Amniotic epithelial cell (primary cell): ENCODE measurements at regions not wholly inside any gene's neighbourhood (a gene's known extent, or its start where the extent isn't known, plus 50 kb on each side); places are given as distances from the start of the nearest gene placed in this dataset.
"Not testable (repeated sequence)": the region's sequence is repeated elsewhere in the genome, so short reads cannot be mapped to it uniquely, and the experiment has no call there.

Experiments
- DNase-seq: peaks from one replicate; pipeline ENCODE4 v3.0.0-alpha.2; 2010; ENCODE audit warnings: low read depth

- DNase-seq: no peak
These were observed 219.1 kb downstream of the SEC23IP start for GRCh38 chr10:120111628-120112027.

- DNase-seq: no peak
These were observed 220.3 kb downstream of the SEC23IP start for GRCh38 chr10:120112809-120113208.

- no peak for DNase-seq
These were observed 223.4 kb downstream of the SEC23IP start for GRCh38 chr10:120115959-120116358.

GRCh38 chr10:120121768-120122167 lies 229.2 kb downstream of the SEC23IP start:
- no peak for DNase-seq

- DNase-seq: peak; percentile 13
These were observed 238.7 kb downstream of the SEC23IP start for GRCh38 chr10:120131183-120131582.

GRCh38 chr10:120132811-120133210 lies 240.3 kb downstream of the SEC23IP start:
- no peak for DNase-seq

GRCh38 chr10:120138689-120139088 lies 246.2 kb downstream of the SEC23IP start:
- no peak for DNase-seq

- no peak for DNase-seq
These were observed 252.6 kb downstream of the SEC23IP start for GRCh38 chr10:120145107-120145506.

- no peak for DNase-seq
These were observed 264.2 kb downstream of the SEC23IP start for GRCh38 chr10:120156614-120157274.

GRCh38 chr10:120161111-120161510 lies 268.6 kb downstream of the SEC23IP start:
- no peak for DNase-seq

GRCh38 chr10:120162471-120162870 lies 269.9 kb downstream of the SEC23IP start:
- no peak for DNase-seq

- DNase-seq: peak; percentile 6
These were observed 279.8 kb downstream of the SEC23IP start for GRCh38 chr10:120172356-120172755.

GRCh38 chr10:120174491-120174890 lies 282.0 kb downstream of the SEC23IP start:
- DNase-seq: no peak

- no peak for DNase-seq
These were observed 279.7 kb upstream of the PLPP4 start for GRCh38 chr10:120177330-120177729.

GRCh38 chr10:120180160-120180559 lies 276.9 kb upstream of the PLPP4 start:
- DNase-seq: no peak

- DNase-seq: no peak
These were observed 275.9 kb upstream of the PLPP4 start for GRCh38 chr10:120181154-120181553.

- DNase-seq: no peak
These were observed 274.6 kb upstream of the PLPP4 start for GRCh38 chr10:120182431-120182830.

- DNase-seq: no peak
These were observed 273.5 kb upstream of the PLPP4 start for GRCh38 chr10:120183546-120183945.

- DNase-seq: no peak
These were observed 272.3 kb upstream of the PLPP4 start for GRCh38 chr10:120184547-120185337.

- DNase-seq: no peak
These were observed 270.5 kb upstream of the PLPP4 start for GRCh38 chr10:120186506-120186905.

GRCh38 chr10:120187168-120187567 lies 269.9 kb upstream of the PLPP4 start:
- DNase-seq: not testable (repeated sequence)

GRCh38 chr10:120188950-120189349 lies 268.1 kb upstream of the PLPP4 start:
- DNase-seq: no peak

GRCh38 chr10:120195984-120196712 lies 260.9 kb upstream of the PLPP4 start:
- no peak for DNase-seq
